Endothelial cell of umbilical vein (primary cell): ENCODE measurements at regions not wholly inside any gene's neighbourhood (a gene's known extent, or its start where the extent isn't known, plus 50 kb on each side); places are given as distances from the start of the nearest gene placed in this dataset.

Source experiments
- BruUV-seq: library from RNA; stranded (reverse); fragments of 400-500 nt; replicated peaks from 2 replicates; lab custom pipeline; 2021; lab: Mats Ljungman, UMichigan
- CTCF ChIA-PET: fragments of 300-600, 350-600 bp; sonication (Branson Sonifier 250); formaldehyde crosslinking; loops from one replicate; lab custom pipeline; 2021; ENCODE audit warnings: antibody characterized with exemption, inconsistent platforms; lab: Charles Lee
- POLR2A ChIA-PET: fragments of 300-600, 350-600 bp; sonication (Branson Sonifier 250); formaldehyde crosslinking; loops from one replicate; lab custom pipeline; 2021; ENCODE audit warnings: antibody characterized with exemption, inconsistent platforms; lab: Charles Lee
- DNase-seq: peaks from one replicate; pipeline ENCODE4 v3.0.0-alpha.2; 2011; ENCODE audit warnings: low read depth, low spot score
- FAIRE-seq: peaks from 2 replicates; lab custom pipeline; 2011; peaks lifted over from hg19 to GRCh38; lab: Jason Lieb, UNC
- H2AFZ ChIP-seq: 2 replicates; pipeline ENCODE4 v1.6.0; 2012; ENCODE audit warnings: low read depth, low read length, control low read depth, inconsistent platforms
- H3K27ac ChIP-seq: 2 replicates; pipeline ENCODE4 v1.5.1; 2011; ENCODE audit warnings: low read depth, mild to moderate bottlenecking, control low read depth, low read length, moderate library complexity; ENCODE audit not compliant: insufficient read depth
- H3K27me3 ChIP-seq, 2 experiments: 2 replicates each; pipeline versions ENCODE4 v1.6.0 to v1.6.1; 2011; ENCODE audit warnings: low read length in 2 of 2, mixed read lengths in 1 of 2; ENCODE audit not compliant: control insufficient read depth in 2 of 2, insufficient read depth in 2 of 2
- H3K36me3 ChIP-seq, 2 experiments: 2 replicates in 1 of 2; 3 replicates in 1 of 2; pipeline ENCODE4 v1.5.1; 2011; ENCODE audit warnings: low read length in 2 of 2, mild to moderate bottlenecking in 1 of 2, moderate library complexity in 1 of 2; ENCODE audit not compliant: control insufficient read depth in 2 of 2, insufficient read depth in 2 of 2; ENCODE audit errors: extremely low read depth in 1 of 2
- H3K4me1 ChIP-seq: 3 replicates; pipeline ENCODE4 v1.5.1; 2011; ENCODE audit warnings: mild to moderate bottlenecking, low read length; ENCODE audit not compliant: control insufficient read depth, insufficient read depth; ENCODE audit errors: extremely low read depth
- H3K4me2 ChIP-seq: 2 replicates; pipeline ENCODE4 v1.6.1; 2011; ENCODE audit warnings: low read length, control low read depth, mixed read lengths; ENCODE audit not compliant: insufficient read depth
- H3K4me3 ChIP-seq, 3 experiments: fragments of 200-600 bp in 1 of 3; sonication (generic), shearing (Covaris generic) in 1 of 3; replicated peaks in 1 of 3; 2 replicates each; pipeline ENCODE4 v1.5.1; 2011 to 2016; ENCODE audit warnings: control low read depth in 3 of 3, low read length in 3 of 3, mild to moderate bottlenecking in 2 of 3, inconsistent platforms in 1 of 3, low read depth in 1 of 3, moderate library complexity in 1 of 3; ENCODE audit not compliant: insufficient read depth in 1 of 3
- H3K79me2 ChIP-seq: 2 replicates; pipeline ENCODE4 v1.6.0; 2012; ENCODE audit warnings: low read length, inconsistent platforms; ENCODE audit not compliant: control insufficient read depth, insufficient read depth
- H3K9ac ChIP-seq: replicated peaks from 2 replicates; pipeline ENCODE3; 2011; ENCODE audit warnings: low read length, control low read depth; ENCODE audit not compliant: insufficient read depth; ENCODE audit errors: extremely low read depth
- H3K9me1 ChIP-seq: replicated peaks from 3 replicates; pipeline ENCODE4 v1.6.0; 2011; ENCODE audit warnings: mild to moderate bottlenecking, low read length; ENCODE audit not compliant: control insufficient read depth, insufficient read depth; ENCODE audit errors: extremely low read depth
- H3K9me3 ChIP-seq: replicated peaks from 2 replicates; pipeline ENCODE4 v1.5.1; 2012; ENCODE audit warnings: low read length, inconsistent platforms; ENCODE audit not compliant: control insufficient read depth, insufficient read depth
- H4K20me1 ChIP-seq: replicated peaks from 2 replicates; pipeline ENCODE3; 2011; ENCODE audit warnings: mild to moderate bottlenecking, low read length; ENCODE audit not compliant: control insufficient read depth, insufficient read depth; ENCODE audit errors: extremely low read depth
- EZH2 ChIP-seq: IDR thresholded peaks from 2 replicates; pipeline ENCODE4 v1.6.1; 2012; ENCODE audit warnings: borderline replicate concordance, low read depth, mild to moderate bottlenecking, moderate library complexity, low read length, inconsistent platforms; ENCODE audit not compliant: severe bottlenecking
- FOS ChIP-seq: IDR thresholded peaks from 2 replicates; pipeline ENCODE4 v1.6.1; 2011; ENCODE audit warnings: mild to moderate bottlenecking, low read length, moderate library complexity, borderline replicate concordance; ENCODE audit not compliant: insufficient read depth
- GATA2 ChIP-seq: IDR thresholded peaks from 2 replicates; pipeline ENCODE4 v1.7.0; 2011; ENCODE audit warnings: low read depth, mild to moderate bottlenecking, moderate library complexity, mixed read lengths, low read length; ENCODE audit not compliant: insufficient read length, insufficient read depth
- JUN ChIP-seq: IDR thresholded peaks from 2 replicates; pipeline ENCODE4 v1.6.1; 2011; ENCODE audit warnings: borderline replicate concordance, low read depth; ENCODE audit not compliant: insufficient read length, insufficient read depth
- MYC ChIP-seq: IDR thresholded peaks from one replicate; pipeline ENCODE4 v1.6.1; 2011; ENCODE audit warnings: mild to moderate bottlenecking, low read depth, low read length
- POLR2A ChIP-seq: IDR thresholded peaks from 2 replicates; pipeline ENCODE4 v1.6.1; 2012; ENCODE audit warnings: low read depth, mild to moderate bottlenecking, control low read depth, low read length
- POLR2AphosphoS5 ChIP-seq: IDR thresholded peaks from 2 replicates; pipeline ENCODE4 v1.6.1; 2012; ENCODE audit warnings: low read depth, mild to moderate bottlenecking, control low read depth, low read length, moderate library complexity; ENCODE audit not compliant: insufficient read depth
- dilution Hi-C: fragments of 300-500 bp; cut with MboI; formaldehyde crosslinking; loops from one replicate; pipeline ENCODE4 v1.15.0; 2019; ENCODE audit warnings: low sequenced_read_pairs; ENCODE audit not compliant: extremely low pct_ligation_motif_present
- intact Hi-C: fragments of 100-400 bp; cut with micrococcal nuclease; formaldehyde crosslinking; loops from one replicate; pipeline ENCODE4 v1.10.0; 2022
- TF ChIP-seq, protein P1 (sequence below): IDR thresholded peaks from 2 replicates; pipeline ENCODE4 v1.6.1; 2011; ENCODE audit not compliant: insufficient read depth, insufficient read length
- TF ChIP-seq, protein P2 (sequence below), 2 donors: IDR thresholded peaks; 1 replicate in 1 of 2; 2 replicates in 1 of 2; pipeline ENCODE4 v1.5.1; 2011; ENCODE audit warnings: low read length in 2 of 2, mild to moderate bottlenecking in 2 of 2, moderate library complexity in 2 of 2, control low read depth in 1 of 2, inconsistent platforms in 1 of 2, low read depth in 1 of 2; ENCODE audit not compliant: insufficient read depth in 1 of 2; ENCODE audit errors: extremely low read depth in 1 of 2

GRCh38 chr1:91160363-91161075 lies 138.7 kb upstream of the ZNF644 start:
- H3K9me1 ChIP-seq: no peaks in the 10 kb centered on the region
- BruUV-seq: no TSS peak
- no peak overlapping the region for H2AFZ ChIP-seq
- no peaks in the 10 kb centered on the region for H4K20me1 ChIP-seq
- H3K4me1 ChIP-seq: no peaks in the 10 kb centered on the region
- no peaks in the 10 kb centered on the region for H3K9me3 ChIP-seq
- no peak overlapping the region for H3K4me2 ChIP-seq
- FAIRE-seq: no peak
- H3K9ac ChIP-seq: no peak overlapping the region
- CTCF ChIA-PET: interaction anchor here (1.4 kb wide), 1 partner anchor 439 kb away, joined by 3 read pairs; no protein-coding TSS in a partner anchor
- no peaks in the 10 kb centered on the region for H3K27me3 ChIP-seq
- H3K36me3 ChIP-seq: no peaks in the 10 kb centered on the region
- no peak overlapping the region for H3K27ac ChIP-seq
- intact Hi-C loops (loop anchor here (10.0 kb wide), 1 partner anchor 196 kb away; no protein-coding TSS in a partner anchor), dilution Hi-C loops (no loop called here)
- no peak overlapping the region for H3K4me3 ChIP-seq
- DNase-seq: no peak
- TF ChIP-seq, protein P1, sequence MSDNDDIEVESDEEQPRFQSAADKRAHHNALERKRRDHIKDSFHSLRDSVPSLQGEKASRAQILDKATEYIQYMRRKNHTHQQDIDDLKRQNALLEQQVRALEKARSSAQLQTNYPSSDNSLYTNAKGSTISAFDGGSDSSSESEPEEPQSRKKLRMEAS: no peak
- TF ChIP-seq, protein P2, sequence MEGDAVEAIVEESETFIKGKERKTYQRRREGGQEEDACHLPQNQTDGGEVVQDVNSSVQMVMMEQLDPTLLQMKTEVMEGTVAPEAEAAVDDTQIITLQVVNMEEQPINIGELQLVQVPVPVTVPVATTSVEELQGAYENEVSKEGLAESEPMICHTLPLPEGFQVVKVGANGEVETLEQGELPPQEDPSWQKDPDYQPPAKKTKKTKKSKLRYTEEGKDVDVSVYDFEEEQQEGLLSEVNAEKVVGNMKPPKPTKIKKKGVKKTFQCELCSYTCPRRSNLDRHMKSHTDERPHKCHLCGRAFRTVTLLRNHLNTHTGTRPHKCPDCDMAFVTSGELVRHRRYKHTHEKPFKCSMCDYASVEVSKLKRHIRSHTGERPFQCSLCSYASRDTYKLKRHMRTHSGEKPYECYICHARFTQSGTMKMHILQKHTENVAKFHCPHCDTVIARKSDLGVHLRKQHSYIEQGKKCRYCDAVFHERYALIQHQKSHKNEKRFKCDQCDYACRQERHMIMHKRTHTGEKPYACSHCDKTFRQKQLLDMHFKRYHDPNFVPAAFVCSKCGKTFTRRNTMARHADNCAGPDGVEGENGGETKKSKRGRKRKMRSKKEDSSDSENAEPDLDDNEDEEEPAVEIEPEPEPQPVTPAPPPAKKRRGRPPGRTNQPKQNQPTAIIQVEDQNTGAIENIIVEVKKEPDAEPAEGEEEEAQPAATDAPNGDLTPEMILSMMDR (IDR thresholded peaks at IDR 0.05; ENCODE audit: extremely low read depth in 1 of 2, insufficient read depth in 1 of 2, low read depth in 1 of 2, low read length in 2 of 2): no peak
- TF ChIP-seq FOS (no peak), POLR2A (no peak), JUN (no peak), POLR2AphosphoS5 (no peak), EZH2 (no peak), GATA2 (no peak), MYC (no peak)
- H3K79me2 ChIP-seq: no peaks in the 10 kb centered on the region
- POLR2A ChIA-PET: no interaction called here
